Adrenal gland (tissue), 9 donors: ENCODE measurements at regions not wholly inside any gene's neighbourhood (a gene's known extent, or its start where the extent isn't known, plus 50 kb on each side); places are given as distances from the start of the nearest gene placed in this dataset.

Experiments
- DNase-seq, 7 donors: peaks; one replicate each; pipeline ENCODE4 v3.0.0-alpha.2; 2019 to 2020
- H3K27ac ChIP-seq, 5 donors: fragments of 200-600 bp; sonication (generic) in 4 of 5; 1 replicate in 3 of 5; 2 replicates in 2 of 5; pipeline versions ENCODE4 v1.5.1 to v1.8.0; 2016 to 2020; ENCODE audit warnings: mild to moderate bottlenecking in 1 of 5
- H3K27me3 ChIP-seq: fragments of 200-600 bp; 2 replicates; pipeline ENCODE4 v1.8.0; 2021
- H3K36me3 ChIP-seq, 2 donors: fragments of 200-600 bp; replicated peaks in 1 of 2; 1 replicate in 1 of 2; 2 replicates in 1 of 2; pipeline versions ENCODE4 v1.5.1 to v1.8.0; 2018 to 2022
- H3K4me1 ChIP-seq, 2 donors: fragments of 200-600 bp; replicated peaks in 1 of 2; 1 replicate in 1 of 2; 2 replicates in 1 of 2; pipeline versions ENCODE4 v1.5.1 to v1.8.0; 2018 to 2021
- H3K4me3 ChIP-seq, 4 donors: fragments of 200-600 bp; sonication (generic) in 3 of 4; one replicate each; pipeline ENCODE4 v1.5.1; 2016 to 2018
- H3K9me3 ChIP-seq, 3 donors: fragments of 200-600 bp; sonication (generic) in 1 of 3; replicated peaks in 1 of 3; 1 replicate in 2 of 3; 2 replicates in 1 of 3; pipeline versions ENCODE4 v1.5.1 to v1.8.0; 2016 to 2021
- POLR2A ChIP-seq, 2 donors: fragments of 450-650 bp; IDR thresholded peaks; one replicate each; pipeline ENCODE4 v1.6.1; 2017; ENCODE audit warnings: antibody characterized with exemption in 2 of 2, mild to moderate bottlenecking in 2 of 2, moderate library complexity in 1 of 2
- WGBS, 4 donors: extraction: QIAGEN DNeasy Blood & Tissue Kit in 2 of 4; methylation state at CpG; one replicate each; pipeline versions ENCODE4 v1.1.5 to v1.1.7; 2013 to 2017; 5-methylcytosine and 5-hydroxymethylcytosine counted together
- intact Hi-C, 2 donors: fragments of 100-400 bp; cut with DNase I; formaldehyde crosslinking; loops; one replicate each; pipeline versions ENCODE4 v1.14.1 to v1.15.0; 2022 to 2023
- TF ChIP-seq, protein P1 (sequence below), 6 experiments: fragments of 450-650 bp in 4 of 6; fragments of 200-600 bp in 2 of 6; sonication (generic) in 1 of 6; IDR thresholded peaks; 1 replicate in 5 of 6; 2 replicates in 1 of 6; pipeline versions ENCODE4 v1.5.1 to v1.8.0; 2016 to 2021; ENCODE audit warnings: antibody characterized with exemption in 6 of 6, mild to moderate bottlenecking in 2 of 6, moderate library complexity in 1 of 6
- donor health status: healthy with polysubstance abuse.
- donor health status: Bipolar disorder and iron deficiency.
- donor health status: DM: yes; HTN: yes; CAD: no.
- donor health status: DM: no; HTN: no; CAD: no.
- donor health status: DM: no; HTN: no; CAD: no.

DNA sequence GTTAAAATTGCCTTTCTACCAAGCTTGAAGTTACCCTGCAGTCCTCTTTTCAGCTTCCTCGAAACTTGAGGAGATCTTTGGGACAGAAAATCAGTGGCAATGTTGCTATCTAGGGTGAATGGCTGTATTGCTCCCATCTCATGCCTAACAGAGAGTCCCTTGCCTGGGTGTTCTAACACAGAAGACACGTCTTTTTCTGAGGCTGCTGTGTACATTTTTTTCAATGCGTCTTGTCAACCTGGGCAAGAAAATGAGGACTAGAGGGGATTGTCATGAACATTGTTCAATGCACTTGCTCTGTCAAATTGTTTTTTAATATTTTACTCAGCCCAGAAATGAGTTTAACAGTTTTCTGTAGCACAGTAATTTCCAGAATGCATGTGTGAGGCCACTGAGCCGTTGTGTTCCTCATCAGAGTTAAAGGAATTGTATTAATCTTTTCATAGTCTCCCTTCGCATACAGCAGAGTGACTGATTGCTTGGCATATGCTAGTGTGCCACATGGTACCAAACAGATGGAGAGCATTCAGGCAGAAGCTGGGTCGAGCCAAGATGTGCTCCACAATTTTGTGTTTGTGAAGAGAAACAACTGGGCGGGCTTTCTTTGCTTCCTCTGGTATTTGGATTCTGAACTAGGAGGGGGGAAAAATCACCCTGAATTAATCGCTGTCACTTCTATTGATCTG is 86.0 kb downstream of the CASP12 start:
- DNase-seq = no peak
- Histone ChIP-seq H3K4me3 (no peak overlapping the region), H3K27ac (no peak overlapping the region), H3K36me3 (no peaks in the 10 kb centered on the region), H3K27me3 (no peaks in the 10 kb centered on the region), H3K9me3 (no peaks in the 10 kb centered on the region), H3K4me1 (no peaks in the 10 kb centered on the region)
- 74 to 86% (median 79%) methylated on average over 8 of the region's 8 CpGs for WGBS, 4 donors
- intact Hi-C loops = no loop called here
- TF ChIP-seq, protein P1, sequence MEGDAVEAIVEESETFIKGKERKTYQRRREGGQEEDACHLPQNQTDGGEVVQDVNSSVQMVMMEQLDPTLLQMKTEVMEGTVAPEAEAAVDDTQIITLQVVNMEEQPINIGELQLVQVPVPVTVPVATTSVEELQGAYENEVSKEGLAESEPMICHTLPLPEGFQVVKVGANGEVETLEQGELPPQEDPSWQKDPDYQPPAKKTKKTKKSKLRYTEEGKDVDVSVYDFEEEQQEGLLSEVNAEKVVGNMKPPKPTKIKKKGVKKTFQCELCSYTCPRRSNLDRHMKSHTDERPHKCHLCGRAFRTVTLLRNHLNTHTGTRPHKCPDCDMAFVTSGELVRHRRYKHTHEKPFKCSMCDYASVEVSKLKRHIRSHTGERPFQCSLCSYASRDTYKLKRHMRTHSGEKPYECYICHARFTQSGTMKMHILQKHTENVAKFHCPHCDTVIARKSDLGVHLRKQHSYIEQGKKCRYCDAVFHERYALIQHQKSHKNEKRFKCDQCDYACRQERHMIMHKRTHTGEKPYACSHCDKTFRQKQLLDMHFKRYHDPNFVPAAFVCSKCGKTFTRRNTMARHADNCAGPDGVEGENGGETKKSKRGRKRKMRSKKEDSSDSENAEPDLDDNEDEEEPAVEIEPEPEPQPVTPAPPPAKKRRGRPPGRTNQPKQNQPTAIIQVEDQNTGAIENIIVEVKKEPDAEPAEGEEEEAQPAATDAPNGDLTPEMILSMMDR (IDR thresholded peaks at IDR 0.05) = no peak
- TF ChIP-seq POLR2A (IDR thresholded peaks at IDR 0.05) = no peak

DNA sequence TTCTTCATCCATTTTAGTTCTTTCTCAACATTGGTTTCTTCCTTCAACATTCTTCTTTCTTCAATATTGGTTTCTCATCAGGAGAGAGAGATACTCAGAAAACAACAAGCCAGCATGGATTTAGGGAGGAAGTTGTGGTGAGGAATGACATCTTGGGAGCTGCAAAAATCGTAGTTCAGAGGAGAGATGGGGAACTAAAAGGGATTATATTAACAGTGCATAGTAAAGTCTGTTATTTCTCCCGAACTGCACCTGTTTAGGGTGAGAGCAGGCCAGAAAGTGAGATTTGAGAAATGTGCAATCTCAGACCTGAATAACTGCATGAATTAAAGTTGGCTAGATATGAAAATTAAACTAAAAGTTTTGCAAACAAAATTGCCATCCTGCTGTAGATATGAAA is 94.5 kb downstream of the CASP12 start:
- Histone ChIP-seq H3K9me3 (no peaks in the 10 kb centered on the region), H3K4me1 (peaks cover 0 to under 1% of the 10 kb centered on the region in 2 donors), H3K36me3 (no peaks in the 10 kb centered on the region), H3K27me3 (no peaks in the 10 kb centered on the region), H3K4me3 (no peak overlapping the region), H3K27ac (no peak overlapping the region)
- no peak for DNase-seq
- TF ChIP-seq POLR2A (IDR thresholded peaks at IDR 0.05) = no peak
- TF ChIP-seq, protein P1 (IDR thresholded peaks at IDR 0.05) = no peak
- intact Hi-C loops = no loop called here
- WGBS, 4 donors = 52 to 67% (median 60%) methylated on average over 2 of the region's 2 CpGs

DNA sequence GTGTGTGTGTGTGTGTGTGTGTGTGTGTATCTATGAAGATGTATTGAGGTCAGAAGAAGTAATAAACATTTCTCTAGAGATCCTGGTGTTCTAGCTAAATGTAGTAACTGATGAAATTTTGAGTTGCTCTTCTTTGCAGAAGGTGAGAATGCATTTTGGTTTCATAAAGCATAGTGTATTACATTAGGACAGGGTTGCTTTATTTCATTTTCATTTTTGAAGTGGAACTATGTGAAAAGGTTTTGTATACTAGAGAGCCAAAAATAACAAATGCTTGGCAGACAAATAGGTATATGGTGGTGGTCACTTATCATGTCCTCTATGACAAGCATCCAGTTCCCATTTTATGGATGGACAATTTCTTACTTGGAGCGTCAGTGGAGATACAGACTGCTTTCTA is 99.0 kb downstream of the CASP12 start:
- WGBS, 4 donors = 68 to 88% (median 81%) methylated on average over 1 of the region's 1 CpG
- no peak overlapping the region for H3K27ac ChIP-seq
- intact Hi-C loops = no loop called here
- no peaks in the 10 kb centered on the region for H3K36me3 ChIP-seq
- H3K9me3 ChIP-seq = no peaks in the 10 kb centered on the region
- peak overlapping the region in 1 of 4 donors; percentile 49 for H3K4me3 ChIP-seq
- H3K4me1 ChIP-seq = peaks cover 0 to 8% of the 10 kb centered on the region in 2 donors
- TF ChIP-seq POLR2A (IDR thresholded peaks at IDR 0.05) = no peak
- TF ChIP-seq, protein P1 (IDR thresholded peaks at IDR 0.05) = no peak
- DNase-seq = no peak
- no peaks in the 10 kb centered on the region for H3K27me3 ChIP-seq

DNA sequence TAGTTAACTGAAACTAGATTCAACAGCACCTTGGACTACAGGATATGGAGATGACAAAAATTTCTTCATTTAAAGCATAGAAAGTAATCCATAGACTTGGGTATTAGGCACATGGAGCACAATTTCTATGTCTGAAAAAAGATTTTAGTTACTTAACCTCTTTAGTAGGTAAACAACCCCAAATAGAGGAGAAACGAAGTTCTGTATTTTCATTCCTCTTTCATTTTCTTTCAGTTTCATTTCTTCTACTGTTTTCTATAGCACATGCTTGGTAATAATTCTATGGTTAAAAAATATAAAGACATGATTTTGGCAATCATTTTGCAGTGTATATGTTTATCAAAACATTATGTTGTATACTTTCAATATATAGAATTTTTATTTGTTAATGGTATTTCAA is 99.5 kb downstream of the CASP12 start:
- H3K36me3 ChIP-seq = no peaks in the 10 kb centered on the region
- TF ChIP-seq, protein P1 (IDR thresholded peaks at IDR 0.05) = no peak
- no peak for TF ChIP-seq POLR2A (IDR thresholded peaks at IDR 0.05)
- H3K27me3 ChIP-seq = no peaks in the 10 kb centered on the region
- no peak overlapping the region for H3K27ac ChIP-seq
- H3K4me3 ChIP-seq = peak overlapping the region in 1 of 4 donors; percentile 49
- peaks cover 0 to 8% of the 10 kb centered on the region in 2 donors for H3K4me1 ChIP-seq
- intact Hi-C loops = no loop called here
- 33 to 40% (median 37%) methylated on average over 1 of the region's 1 CpG for WGBS, 4 donors
- DNase-seq = no peak
- no peaks in the 10 kb centered on the region for H3K9me3 ChIP-seq
